Right lobe of liver (tissue), 4 donors: ENCODE measurements at regions not wholly inside any gene's neighbourhood (a gene's known extent, or its start where the extent isn't known, plus 50 kb on each side); places are given as distances from the start of the nearest gene placed in this dataset.

Source experiments
- CTCF ChIP-seq, 4 donors: fragments of 200-600 bp in 3 of 4; fragments of 450-650 bp in 1 of 4; IDR thresholded peaks; one replicate each; pipeline versions ENCODE4 v1.5.1 to v1.8.0; 2016 to 2022; ENCODE audit warnings: antibody characterized with exemption in 4 of 4, mild to moderate bottlenecking in 2 of 4
- POLR2A ChIP-seq: fragments of 450-650 bp; IDR thresholded peaks from one replicate; pipeline ENCODE4 v1.6.1; 2017; ENCODE audit warnings: antibody characterized with exemption, mild to moderate bottlenecking
- donor health status: DM: no; HTN: no; CAD: no.
- donor health status: DM: no; HTN: no; CAD: no.
- donor health status: DM: no; HTN: yes; CAD: no.

GRCh38 chr1:177811429-177811828, 158.4 kb downstream of the SEC16B start:
- TF ChIP-seq CTCF (IDR thresholded peaks at IDR 0.05) (no peak), POLR2A (no peak)
